GM13976 (cell line): ENCODE measurements at regions not wholly inside any gene's neighbourhood (a gene's known extent, or its start where the extent isn't known, plus 50 kb on each side); places are given as distances from the start of the nearest gene placed in this dataset.
"Not testable (repeated sequence)": the region's sequence is repeated elsewhere in the genome, so short reads cannot be mapped to it uniquely, and the experiment has no call there.

Experiments
- DNase-seq: peaks from one replicate; pipeline ENCODE4 v3.0.0; 2012; ENCODE audit warnings: low spot score
- in situ Hi-C: fragments of 300-500 bp; cut with MboI; formaldehyde crosslinking; loops from one replicate; pipeline ENCODE4 v1.12.0; 2022; ENCODE audit warnings: low sequenced_read_pairs, mixed read lengths, inconsistent platforms; ENCODE audit not compliant: unreplicated experiment
- TF ChIP-seq, protein P1 (sequence below): IDR thresholded peaks from 2 replicates; pipeline ENCODE4 v1.5.1; 2012; ENCODE audit warnings: borderline replicate concordance, mild to moderate bottlenecking; ENCODE audit not compliant: insufficient read depth; ENCODE audit errors: extremely low read depth, missing control alignments, control extremely low read depth

DNA sequence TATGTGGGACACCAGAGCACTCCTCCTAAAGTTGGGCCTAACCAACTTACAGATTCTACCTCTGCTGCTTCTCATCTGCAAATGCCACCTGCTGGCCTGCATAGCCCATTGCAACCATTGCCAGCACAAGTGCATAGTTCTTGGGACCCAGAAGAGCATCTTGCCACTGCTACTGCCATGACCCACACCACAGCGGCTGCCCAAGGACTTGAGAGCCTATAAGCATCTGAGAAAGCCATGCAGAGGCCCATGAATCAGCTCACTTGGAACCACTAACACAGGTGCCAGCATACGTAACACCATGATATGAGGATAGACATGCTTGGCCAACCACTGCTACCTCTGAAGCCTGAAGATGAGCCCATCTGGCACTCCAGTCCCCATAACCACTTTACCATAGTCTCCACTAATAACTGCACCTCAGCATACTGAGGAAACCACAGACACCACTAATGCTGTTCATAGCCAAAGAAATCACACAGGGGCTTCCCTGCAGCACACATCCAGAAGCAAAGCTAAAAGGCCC, 258.1 kb upstream of the AGTR2 start:
- no peak for DNase-seq
- TF ChIP-seq, protein P1, sequence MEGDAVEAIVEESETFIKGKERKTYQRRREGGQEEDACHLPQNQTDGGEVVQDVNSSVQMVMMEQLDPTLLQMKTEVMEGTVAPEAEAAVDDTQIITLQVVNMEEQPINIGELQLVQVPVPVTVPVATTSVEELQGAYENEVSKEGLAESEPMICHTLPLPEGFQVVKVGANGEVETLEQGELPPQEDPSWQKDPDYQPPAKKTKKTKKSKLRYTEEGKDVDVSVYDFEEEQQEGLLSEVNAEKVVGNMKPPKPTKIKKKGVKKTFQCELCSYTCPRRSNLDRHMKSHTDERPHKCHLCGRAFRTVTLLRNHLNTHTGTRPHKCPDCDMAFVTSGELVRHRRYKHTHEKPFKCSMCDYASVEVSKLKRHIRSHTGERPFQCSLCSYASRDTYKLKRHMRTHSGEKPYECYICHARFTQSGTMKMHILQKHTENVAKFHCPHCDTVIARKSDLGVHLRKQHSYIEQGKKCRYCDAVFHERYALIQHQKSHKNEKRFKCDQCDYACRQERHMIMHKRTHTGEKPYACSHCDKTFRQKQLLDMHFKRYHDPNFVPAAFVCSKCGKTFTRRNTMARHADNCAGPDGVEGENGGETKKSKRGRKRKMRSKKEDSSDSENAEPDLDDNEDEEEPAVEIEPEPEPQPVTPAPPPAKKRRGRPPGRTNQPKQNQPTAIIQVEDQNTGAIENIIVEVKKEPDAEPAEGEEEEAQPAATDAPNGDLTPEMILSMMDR = peak; percentile 57
- in situ Hi-C loops = no loop called here

DNA sequence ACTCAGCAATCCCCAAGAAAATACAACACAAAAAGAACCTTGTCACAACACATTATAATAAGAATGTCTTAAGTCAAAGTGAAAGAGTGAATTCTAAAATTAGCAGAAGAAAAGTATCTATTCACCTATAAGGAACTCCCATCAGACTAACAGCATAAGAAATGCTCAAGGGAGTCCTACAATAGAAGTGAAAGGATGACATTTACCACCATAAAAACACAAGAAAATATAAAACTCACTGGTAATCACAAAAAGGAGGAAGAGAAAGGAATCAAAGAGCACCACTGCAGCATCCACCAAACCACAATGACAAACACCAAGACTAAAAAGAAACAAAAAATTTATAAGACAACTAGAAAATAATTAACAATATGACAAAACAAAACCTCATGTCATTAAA, 257.0 kb upstream of the AGTR2 start:
- TF ChIP-seq, protein P1 = no peak
- no peak for DNase-seq
- in situ Hi-C loops = no loop called here

DNA sequence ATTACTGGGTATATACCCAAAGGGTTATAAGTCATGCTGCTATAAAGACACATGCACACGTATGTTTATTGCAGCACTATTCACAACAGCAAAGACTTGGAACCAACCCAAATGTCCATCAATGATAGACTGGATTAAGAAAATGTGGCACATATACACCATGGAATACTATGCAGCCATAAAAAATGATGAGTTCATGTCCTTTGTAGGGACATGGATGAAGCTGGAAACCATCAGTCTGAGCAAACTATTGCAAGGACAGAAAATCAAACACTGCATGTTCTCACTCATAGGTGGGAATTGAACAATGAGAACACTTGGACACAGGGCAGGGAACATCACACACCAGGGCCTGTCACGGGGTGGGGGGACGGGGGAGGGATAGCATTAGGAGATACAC, 254.9 kb upstream of the AGTR2 start:
- in situ Hi-C loops, DNase-seq: not testable (repeated sequence)

DNA sequence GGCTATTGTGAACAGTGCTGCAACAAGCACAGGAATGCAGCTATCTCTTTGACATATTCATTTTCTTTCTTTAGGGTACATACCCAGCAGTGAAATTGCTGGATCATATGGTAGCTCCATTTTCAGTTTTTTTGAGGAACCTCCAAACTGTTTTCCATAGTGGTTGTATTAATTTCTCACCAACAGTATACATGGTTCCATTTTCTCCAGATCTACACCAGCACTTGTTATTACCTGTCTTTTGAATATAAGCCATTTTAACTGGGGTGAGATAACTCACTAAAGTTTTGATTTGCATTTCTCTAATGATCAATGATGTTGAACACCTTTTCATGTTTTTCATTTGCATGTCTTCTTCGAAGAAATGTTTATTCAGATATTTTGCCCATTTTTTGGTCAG, 241.1 kb upstream of the AGTR2 start:
- TF ChIP-seq, protein P1 = no peak
- in situ Hi-C loops = no loop called here
- no peak for DNase-seq

DNA sequence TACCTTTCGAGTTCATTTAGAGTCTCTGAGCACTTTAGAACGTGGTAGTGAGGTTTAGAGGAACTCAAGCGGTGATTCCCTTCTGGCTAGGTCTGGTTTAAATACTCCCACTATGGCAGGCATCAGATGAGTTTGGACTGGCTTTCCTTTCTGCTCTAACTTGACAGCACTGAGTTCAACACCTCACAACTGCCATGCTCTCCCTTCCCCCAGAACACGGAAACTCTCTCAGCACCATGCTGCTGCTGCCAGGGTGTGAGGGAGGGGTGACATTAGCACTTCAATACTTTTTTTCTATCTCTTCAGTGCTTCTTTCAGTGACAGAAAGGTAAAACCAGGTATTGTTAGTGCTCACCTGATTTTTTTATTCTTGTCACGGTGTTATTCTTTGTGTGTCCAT, 234.5 kb upstream of the AGTR2 start:
- TF ChIP-seq, protein P1 = no peak
- in situ Hi-C loops = no loop called here
- no peak for DNase-seq

DNA sequence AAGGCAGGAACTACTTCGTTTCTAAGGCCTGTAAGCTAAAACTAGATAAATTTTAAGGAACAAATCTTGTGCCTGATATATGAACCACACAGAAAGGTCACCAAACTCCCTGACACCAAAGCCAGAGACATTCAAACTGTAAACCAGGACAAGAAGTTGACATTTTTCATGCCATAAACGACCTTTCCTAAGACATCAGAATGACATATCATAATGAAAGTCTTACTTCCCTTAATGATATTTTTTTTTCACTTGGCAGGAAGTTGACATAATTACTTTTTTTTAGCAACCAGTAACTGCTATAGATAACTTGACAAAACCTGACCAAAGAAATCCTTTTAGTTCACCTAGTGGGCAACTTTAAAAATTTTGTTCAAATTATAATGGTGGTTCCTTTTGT, 231.5 kb upstream of the AGTR2 start:
- TF ChIP-seq, protein P1 = no peak
- in situ Hi-C loops = no loop called here
- DNase-seq = peak; percentile 49

DNA sequence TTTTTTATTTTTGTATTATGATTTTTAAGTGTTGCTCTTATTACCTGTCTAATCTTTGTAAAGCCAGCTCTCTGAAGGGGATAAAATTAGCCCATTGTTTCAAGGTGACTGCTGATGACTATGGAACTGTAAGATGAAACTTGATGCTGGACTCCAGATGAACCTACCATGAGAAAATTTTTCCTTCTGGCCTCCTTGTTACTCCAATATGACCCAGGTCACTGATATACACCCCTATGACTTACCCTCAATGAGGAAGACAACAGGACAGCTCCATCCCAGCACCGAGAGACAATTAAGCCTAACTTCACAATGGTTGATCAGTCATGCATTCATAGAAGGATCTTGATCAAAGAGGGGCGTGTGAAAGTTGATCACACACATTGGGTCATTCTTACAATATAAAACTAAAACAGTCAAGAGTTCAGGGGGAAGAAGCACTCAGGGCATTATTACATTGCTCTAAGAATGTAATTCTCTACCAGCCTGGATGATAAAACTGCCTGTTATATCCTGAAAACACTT, 230.8 kb upstream of the AGTR2 start:
- TF ChIP-seq, protein P1 = no peak
- in situ Hi-C loops = no loop called here

More for the DNA sequence above, 230.8 kb upstream of the AGTR2 start:
- DNase-seq = peak; percentile 6
